ENCODE measurements at regions not wholly inside any gene's neighbourhood (a gene's known extent, or its start where the extent isn't known, plus 50 kb on each side); places are given as distances from the start of the nearest gene placed in this dataset. TPM values are rescaled to one million over a fixed set of nuclear protein-coding genes. Genes with fewer than 3 reads are reported as not detected.
"Not testable (repeated sequence)": the region's sequence is repeated elsewhere in the genome, so short reads cannot be mapped to it uniquely, and the experiment has no call there.

DNA sequence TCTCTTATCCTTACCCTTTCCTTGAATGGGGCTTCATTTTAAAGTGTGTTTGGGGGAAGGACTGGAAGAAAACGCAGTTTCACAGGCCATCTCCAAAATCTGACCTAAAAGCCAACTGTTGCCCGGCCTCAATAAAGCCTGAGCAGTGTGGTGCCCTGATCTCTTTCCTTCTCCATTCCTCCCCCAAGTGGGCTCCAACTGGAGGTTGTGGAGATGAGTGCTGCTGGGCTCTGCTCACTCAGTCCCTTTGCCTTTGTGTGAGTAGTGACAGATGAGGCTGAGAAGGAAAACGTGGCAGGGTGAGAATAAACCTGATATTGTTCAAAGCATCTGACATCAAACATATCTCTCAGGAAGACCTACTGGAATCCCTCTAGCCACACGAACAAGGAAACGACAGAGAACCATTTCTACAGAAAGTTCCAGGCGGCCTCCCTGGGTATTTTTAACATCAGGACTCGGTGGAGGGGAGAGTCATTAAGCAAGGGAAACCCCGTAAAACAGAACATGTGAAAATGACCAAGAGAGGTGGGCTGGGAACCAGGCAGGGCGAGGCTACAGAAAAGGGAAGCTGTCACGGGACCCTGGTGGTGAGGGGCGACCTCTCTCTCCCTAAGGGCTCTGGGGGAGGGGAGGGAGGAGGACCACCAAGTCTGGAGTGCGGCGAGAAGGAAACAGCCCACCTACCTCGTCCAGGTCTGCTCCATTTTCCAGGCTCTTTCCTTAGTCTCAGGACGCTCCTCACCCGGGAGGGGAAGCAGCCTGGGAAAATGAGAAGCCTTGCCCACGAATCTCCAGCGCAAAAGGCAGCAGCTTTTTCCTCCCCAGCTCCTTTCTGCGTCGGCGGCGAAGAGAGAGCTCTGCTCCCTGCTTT is 59.1 kb upstream of the NBPF26 start:
- not testable (repeated sequence) for H3K9me3 ChIP-seq (ENCODE audit: control insufficient read depth in 4 of 4, low read length in 3 of 4); H3K36me3 ChIP-seq (ENCODE audit: control insufficient read depth in 4 of 4, insufficient read depth in 3 of 4, low read depth in 1 of 4, low read length in 3 of 4); H3K9ac ChIP-seq (ENCODE audit: low read depth in 1 of 2, low read length in 2 of 2); H3K4me3 ChIP-seq (ENCODE audit: low read depth in 1 of 3, low read length in 3 of 3); DNase-seq (ENCODE audit: low spot score); H3K27ac ChIP-seq (ENCODE audit: low read depth in 1 of 2, low read length in 2 of 2); H3K27me3 ChIP-seq (ENCODE audit: control insufficient read depth in 4 of 4, insufficient read depth in 4 of 4, low read length in 3 of 4); H3K4me1 ChIP-seq (ENCODE audit: control insufficient read depth in 4 of 4, insufficient read depth in 4 of 4, low read length in 3 of 4)
- 18% methylated on average over 6 of the region's 22 CpGs for WGBS

DNA sequence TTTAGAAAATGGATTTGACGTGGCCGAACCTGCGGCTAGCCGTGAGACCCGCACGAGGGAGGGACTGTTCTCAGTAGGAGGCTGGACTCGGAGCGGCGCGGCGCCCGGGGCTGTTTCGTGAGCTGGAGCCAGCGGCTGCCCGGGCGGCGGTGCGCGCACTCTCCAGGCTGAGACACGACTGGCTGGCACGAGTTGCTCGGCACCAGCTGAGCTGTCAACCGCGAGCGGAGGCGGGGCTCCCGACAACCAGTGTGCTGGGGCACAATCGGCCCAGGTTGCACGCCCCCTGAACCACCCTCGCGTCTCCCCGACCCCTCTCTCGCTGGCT is 58.5 kb upstream of the NBPF26 start:
- not testable (repeated sequence) for H3K4me1 ChIP-seq (ENCODE audit: control insufficient read depth in 4 of 4, insufficient read depth in 4 of 4, low read length in 3 of 4); DNase-seq (ENCODE audit: low spot score); H3K27me3 ChIP-seq (ENCODE audit: control insufficient read depth in 4 of 4, insufficient read depth in 4 of 4, low read length in 3 of 4); H3K27ac ChIP-seq (ENCODE audit: low read depth in 1 of 2, low read length in 2 of 2); H3K4me3 ChIP-seq (ENCODE audit: low read depth in 1 of 3, low read length in 3 of 3); H3K9ac ChIP-seq (ENCODE audit: low read depth in 1 of 2, low read length in 2 of 2); H3K9me3 ChIP-seq (ENCODE audit: control insufficient read depth in 4 of 4, low read length in 3 of 4); H3K36me3 ChIP-seq (ENCODE audit: control insufficient read depth in 4 of 4, insufficient read depth in 3 of 4, low read depth in 1 of 4, low read length in 3 of 4)
- under 1% methylated on average over 14 of the region's 33 CpGs for WGBS

DNA sequence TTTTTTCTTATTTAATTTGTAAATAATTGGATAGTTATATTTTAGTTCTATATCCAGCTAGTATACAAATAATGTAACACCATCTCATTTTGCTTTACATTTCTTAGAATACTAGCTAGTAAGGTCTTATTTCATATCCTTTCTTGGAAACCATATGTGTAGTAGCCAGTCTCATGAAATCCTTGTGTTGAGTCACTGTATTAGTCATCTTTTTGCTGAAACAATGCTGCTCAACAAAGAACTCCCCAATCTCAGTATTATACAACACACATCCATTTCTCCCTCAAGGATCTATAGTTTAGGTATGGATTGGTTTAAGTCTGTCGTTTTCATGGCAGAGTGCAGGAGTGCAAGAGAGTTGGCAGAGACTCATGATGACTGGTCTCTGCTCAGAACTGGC is 55.6 kb upstream of the NBPF26 start:
- H3K27me3 ChIP-seq (ENCODE audit: control insufficient read depth in 4 of 4, insufficient read depth in 4 of 4, low read length in 3 of 4); H3K9me3 ChIP-seq (ENCODE audit: control insufficient read depth in 4 of 4, low read length in 3 of 4); H3K9ac ChIP-seq (ENCODE audit: low read depth in 1 of 2, low read length in 2 of 2); DNase-seq (ENCODE audit: low spot score); H3K36me3 ChIP-seq (ENCODE audit: control insufficient read depth in 4 of 4, insufficient read depth in 3 of 4, low read depth in 1 of 4, low read length in 3 of 4); H3K4me1 ChIP-seq (ENCODE audit: control insufficient read depth in 4 of 4, insufficient read depth in 4 of 4, low read length in 3 of 4); H3K27ac ChIP-seq (ENCODE audit: low read depth in 1 of 2, low read length in 2 of 2); H3K4me3 ChIP-seq (ENCODE audit: low read depth in 1 of 3, low read length in 3 of 3): not testable (repeated sequence)
- WGBS: no CpG with 5 or more reads among the region's 1 CpG

Small RNA genes lying in the stretch of these regions (small RNA-seq; reads per million reads assigned to genes)
- not detected for gene RF00004

Data from liver (tissue), 7 donors.